ENCODE measurements at regions not wholly inside any gene's neighbourhood (a gene's known extent, or its start where the extent isn't known, plus 50 kb on each side); places are given as distances from the start of the nearest gene placed in this dataset.

DNA sequence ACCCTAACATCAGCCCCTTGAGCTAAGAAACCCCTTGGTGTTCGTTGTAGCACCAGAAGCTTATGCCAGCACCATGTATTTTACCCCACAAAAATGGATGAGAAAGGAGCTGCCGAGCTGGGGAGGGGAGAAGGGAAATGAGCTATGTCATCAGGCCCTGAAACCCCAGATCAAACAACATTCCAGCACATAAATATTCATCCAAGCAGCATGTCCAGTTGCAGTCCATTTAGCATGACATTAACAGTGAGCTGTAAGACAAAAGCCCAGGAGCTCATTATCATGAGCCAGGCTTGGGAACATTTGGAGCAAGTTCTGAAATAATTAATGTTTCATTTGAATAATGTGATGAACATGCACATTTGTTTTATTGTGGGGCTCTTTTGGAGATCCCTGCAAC, 630.1 kb upstream of the TMEM132C start:
- TF ChIP-seq, protein P1, sequence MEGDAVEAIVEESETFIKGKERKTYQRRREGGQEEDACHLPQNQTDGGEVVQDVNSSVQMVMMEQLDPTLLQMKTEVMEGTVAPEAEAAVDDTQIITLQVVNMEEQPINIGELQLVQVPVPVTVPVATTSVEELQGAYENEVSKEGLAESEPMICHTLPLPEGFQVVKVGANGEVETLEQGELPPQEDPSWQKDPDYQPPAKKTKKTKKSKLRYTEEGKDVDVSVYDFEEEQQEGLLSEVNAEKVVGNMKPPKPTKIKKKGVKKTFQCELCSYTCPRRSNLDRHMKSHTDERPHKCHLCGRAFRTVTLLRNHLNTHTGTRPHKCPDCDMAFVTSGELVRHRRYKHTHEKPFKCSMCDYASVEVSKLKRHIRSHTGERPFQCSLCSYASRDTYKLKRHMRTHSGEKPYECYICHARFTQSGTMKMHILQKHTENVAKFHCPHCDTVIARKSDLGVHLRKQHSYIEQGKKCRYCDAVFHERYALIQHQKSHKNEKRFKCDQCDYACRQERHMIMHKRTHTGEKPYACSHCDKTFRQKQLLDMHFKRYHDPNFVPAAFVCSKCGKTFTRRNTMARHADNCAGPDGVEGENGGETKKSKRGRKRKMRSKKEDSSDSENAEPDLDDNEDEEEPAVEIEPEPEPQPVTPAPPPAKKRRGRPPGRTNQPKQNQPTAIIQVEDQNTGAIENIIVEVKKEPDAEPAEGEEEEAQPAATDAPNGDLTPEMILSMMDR (IDR thresholded peaks at IDR 0.05), result no peak
- no peak for TF ChIP-seq EP300 (IDR thresholded peaks at IDR 0.05)
